Smooth muscle cell (in vitro differentiated cells): ENCODE measurements at regions not wholly inside any gene's neighbourhood (a gene's known extent, or its start where the extent isn't known, plus 50 kb on each side); places are given as distances from the start of the nearest gene placed in this dataset.
A peak's percentile ranks its signal among the peaks of the same experiment; 100 is the strongest.

ENCODE experiments used
- DNase-seq: peaks from one replicate; lab custom pipeline; 2025; ENCODE audit not compliant: unreplicated experiment; lab: John Stamatoyannopoulos, UW
- H2AFZ ChIP-seq: fragments of 200-600 bp; sonication (generic); 2 replicates; pipeline ENCODE4 v1.6.0; 2016; ENCODE audit warnings: antibody characterized with exemption, low read depth, mild to moderate bottlenecking
- H3F3A ChIP-seq: fragments of 200-600 bp; sonication (generic); 2 replicates; pipeline ENCODE4 v1.6.0; 2017; ENCODE audit warnings: antibody characterized with exemption, low read depth
- H3K27ac ChIP-seq: fragments of 200-600 bp; sonication (generic); 2 replicates; pipeline ENCODE4 v1.5.1; 2016; ENCODE audit warnings: low read depth, mild to moderate bottlenecking
- H3K27me3 ChIP-seq: fragments of 200-600 bp; sonication (generic); 2 replicates; pipeline ENCODE4 v1.6.1; 2016; ENCODE audit warnings: low read depth, mild to moderate bottlenecking
- H3K36me3 ChIP-seq: fragments of 200-600 bp; sonication (generic); 2 replicates; pipeline ENCODE4 v1.5.1; 2016; ENCODE audit warnings: low read depth
- H3K4me1 ChIP-seq: fragments of 200-600 bp; sonication (generic); 2 replicates; pipeline ENCODE4 v1.5.1; 2016; ENCODE audit warnings: low read depth
- H3K4me2 ChIP-seq: fragments of 200-600 bp; sonication (generic); 2 replicates; pipeline ENCODE4 v1.6.0; 2016; ENCODE audit warnings: mild to moderate bottlenecking
- H3K4me3 ChIP-seq: fragments of 200-600 bp; sonication (generic); 2 replicates; pipeline ENCODE4 v1.5.1; 2016; ENCODE audit warnings: mild to moderate bottlenecking
- H3K79me2 ChIP-seq: fragments of 200-600 bp; sonication (generic); 2 replicates; pipeline ENCODE4 v1.6.0; 2016; ENCODE audit warnings: low read depth, mild to moderate bottlenecking
- H3K9ac ChIP-seq: fragments of 200-600 bp; sonication (generic); 2 replicates; pipeline ENCODE4 v1.6.0; 2016; ENCODE audit warnings: low read depth
- H3K9me3 ChIP-seq: fragments of 200-600 bp; sonication (generic); replicated peaks from 2 replicates; pipeline ENCODE4 v1.5.1; 2016; ENCODE audit warnings: low read depth
- H4K20me1 ChIP-seq: fragments of 200-600 bp; sonication (generic); 2 replicates; pipeline ENCODE4 v1.6.0; 2016; ENCODE audit warnings: low read depth
- WGBS: methylation state at CpG from one replicate; pipeline ENCODE4 v1.1.7; 2016; ENCODE audit warnings: low lambda C conversion rate; 5-methylcytosine and 5-hydroxymethylcytosine counted together
- TF ChIP-seq, protein P1 (sequence below): fragments of 200-600 bp; sonication (generic); IDR thresholded peaks from 2 replicates; pipeline ENCODE4 v1.5.1; 2017; ENCODE audit warnings: borderline replicate concordance, mild to moderate bottlenecking, antibody characterized with exemption; ENCODE audit not compliant: insufficient read depth, poor library complexity, severe bottlenecking

DNA sequence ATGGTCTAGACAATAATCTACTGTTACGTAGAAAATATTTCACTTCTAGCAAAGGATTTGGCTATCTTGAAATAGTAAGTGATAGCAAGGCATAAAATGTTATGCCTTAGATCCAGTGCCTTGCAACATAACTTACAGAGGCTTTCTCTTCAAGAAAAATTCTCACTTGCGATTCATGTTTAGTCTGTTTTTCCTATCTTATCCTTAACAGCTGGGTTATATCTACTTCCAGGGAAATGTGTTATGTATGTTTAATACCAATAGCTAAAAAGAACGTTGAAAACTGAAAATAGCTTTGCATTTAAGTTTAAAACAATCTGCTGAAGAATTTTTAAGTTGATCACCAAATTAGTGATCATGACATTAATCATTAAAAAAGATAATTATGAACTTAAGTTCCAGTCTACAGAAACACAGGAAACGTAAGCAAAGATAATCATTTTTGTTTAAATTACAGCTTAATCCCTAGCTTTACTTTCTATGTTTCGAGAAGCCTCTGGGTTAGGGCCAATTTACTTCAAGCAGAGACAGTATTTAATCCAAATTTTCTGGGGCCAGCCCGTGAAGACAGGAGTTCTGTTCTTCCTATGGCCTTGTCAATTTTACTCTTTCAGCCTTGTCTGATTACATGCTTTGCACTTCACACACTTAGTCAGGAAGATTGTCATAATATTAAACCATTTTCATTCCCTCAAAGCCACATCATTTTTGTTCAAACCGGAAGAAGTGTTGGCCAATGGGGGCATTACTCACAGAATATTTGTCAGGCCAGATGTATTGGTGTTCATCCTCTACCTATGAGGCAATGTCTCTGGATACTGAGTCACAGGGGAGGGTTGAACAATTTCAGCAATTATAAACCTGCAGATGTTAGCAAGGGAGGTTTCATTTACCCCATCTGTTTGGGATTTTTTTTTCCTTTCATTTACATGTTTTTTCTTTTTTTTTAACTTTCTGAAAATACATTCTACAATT is 1132.9 kb upstream of the ZEB2 start:
- Histone ChIP-seq H3K27me3 (no peaks in the 10 kb centered on the region), H3K36me3 (no peaks in the 10 kb centered on the region), H3K27ac (peak overlapping the region; percentile 89), H3K4me2 (peak overlapping the region; percentile 71), H3K79me2 (no peaks in the 10 kb centered on the region), H3K9ac (peak overlapping the region; percentile 22), H3K9me3 (no peaks in the 10 kb centered on the region), H3F3A (peaks cover 9% of the 10 kb centered on the region), H3K4me3 (peak overlapping the region; percentile 9), H3K4me1 (peaks cover 14% of the 10 kb centered on the region), H2AFZ (no peak overlapping the region), H4K20me1 (no peaks in the 10 kb centered on the region)
- 18% methylated on average over 7 of the region's 7 CpGs for WGBS
- TF ChIP-seq, protein P1, sequence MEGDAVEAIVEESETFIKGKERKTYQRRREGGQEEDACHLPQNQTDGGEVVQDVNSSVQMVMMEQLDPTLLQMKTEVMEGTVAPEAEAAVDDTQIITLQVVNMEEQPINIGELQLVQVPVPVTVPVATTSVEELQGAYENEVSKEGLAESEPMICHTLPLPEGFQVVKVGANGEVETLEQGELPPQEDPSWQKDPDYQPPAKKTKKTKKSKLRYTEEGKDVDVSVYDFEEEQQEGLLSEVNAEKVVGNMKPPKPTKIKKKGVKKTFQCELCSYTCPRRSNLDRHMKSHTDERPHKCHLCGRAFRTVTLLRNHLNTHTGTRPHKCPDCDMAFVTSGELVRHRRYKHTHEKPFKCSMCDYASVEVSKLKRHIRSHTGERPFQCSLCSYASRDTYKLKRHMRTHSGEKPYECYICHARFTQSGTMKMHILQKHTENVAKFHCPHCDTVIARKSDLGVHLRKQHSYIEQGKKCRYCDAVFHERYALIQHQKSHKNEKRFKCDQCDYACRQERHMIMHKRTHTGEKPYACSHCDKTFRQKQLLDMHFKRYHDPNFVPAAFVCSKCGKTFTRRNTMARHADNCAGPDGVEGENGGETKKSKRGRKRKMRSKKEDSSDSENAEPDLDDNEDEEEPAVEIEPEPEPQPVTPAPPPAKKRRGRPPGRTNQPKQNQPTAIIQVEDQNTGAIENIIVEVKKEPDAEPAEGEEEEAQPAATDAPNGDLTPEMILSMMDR = no peak
- DNase-seq = no peak

DNA sequence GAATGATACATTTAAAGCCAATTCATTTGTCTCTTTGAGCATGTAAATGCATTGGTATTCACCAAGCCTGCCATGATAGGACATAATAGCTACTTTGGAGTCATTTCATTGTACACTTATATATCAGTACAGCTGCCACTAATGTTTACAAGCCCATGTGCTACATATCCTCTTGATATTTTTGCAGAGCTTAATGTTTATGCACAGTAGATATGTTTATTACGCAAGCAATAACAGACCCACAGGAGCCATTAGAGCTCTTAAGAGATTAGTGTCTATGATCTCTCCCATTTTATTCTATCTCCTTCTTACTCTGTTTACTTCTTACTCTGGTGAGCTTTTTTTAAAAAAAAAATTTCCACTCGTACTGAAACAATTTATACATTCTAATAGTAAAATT is 1132.1 kb upstream of the ZEB2 start:
- H3K9me3 ChIP-seq = no peaks in the 10 kb centered on the region
- H3F3A ChIP-seq = peaks cover 9% of the 10 kb centered on the region
- H2AFZ ChIP-seq = no peak overlapping the region
- H3K27me3 ChIP-seq = no peaks in the 10 kb centered on the region
- H3K4me1 ChIP-seq = peaks cover 14% of the 10 kb centered on the region
- H3K27ac ChIP-seq = peak overlapping the region; percentile 89
- H4K20me1 ChIP-seq = no peaks in the 10 kb centered on the region
- WGBS = 15% methylated on average over 2 of the region's 2 CpGs
- no peak for DNase-seq
- TF ChIP-seq, protein P1 = no peak
- H3K4me2 ChIP-seq = peak overlapping the region; percentile 71
- H3K36me3 ChIP-seq = no peaks in the 10 kb centered on the region
- H3K9ac ChIP-seq = peak overlapping the region; percentile 22
- no peaks in the 10 kb centered on the region for H3K79me2 ChIP-seq
- H3K4me3 ChIP-seq = no peak overlapping the region

DNA sequence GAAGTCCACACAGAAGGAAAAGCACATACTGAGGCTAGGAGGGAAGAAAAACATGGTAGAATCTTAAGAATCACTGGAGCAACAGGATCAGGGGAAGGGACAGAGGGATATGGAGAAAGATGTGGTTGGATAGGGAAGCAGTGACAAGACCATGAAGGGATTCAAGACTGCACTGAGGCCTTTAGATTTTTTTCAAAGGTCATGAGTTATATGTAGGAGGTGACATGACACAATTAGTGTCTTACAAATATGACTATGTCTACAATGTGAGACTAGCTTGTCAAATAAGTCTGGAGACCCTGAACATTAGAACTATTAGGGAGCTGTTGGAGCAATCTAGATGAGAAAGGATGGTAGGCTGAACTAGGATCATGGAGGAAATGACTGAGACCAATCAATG is 1130.3 kb upstream of the ZEB2 start:
- TF ChIP-seq, protein P1 = no peak
- H3K4me2 ChIP-seq = no peak overlapping the region
- H3F3A ChIP-seq = peaks cover 9% of the 10 kb centered on the region
- no peaks in the 10 kb centered on the region for H4K20me1 ChIP-seq
- H3K9me3 ChIP-seq = no peaks in the 10 kb centered on the region
- no peak overlapping the region for H3K9ac ChIP-seq
- H2AFZ ChIP-seq = no peak overlapping the region
- no peaks in the 10 kb centered on the region for H3K27me3 ChIP-seq
- H3K27ac ChIP-seq = peak overlapping the region; percentile 89
- H3K79me2 ChIP-seq = no peaks in the 10 kb centered on the region
- peaks cover 14% of the 10 kb centered on the region for H3K4me1 ChIP-seq
- no peaks in the 10 kb centered on the region for H3K36me3 ChIP-seq
- no peak for DNase-seq
- H3K4me3 ChIP-seq = no peak overlapping the region

- 81% methylated on average over 4 of the region's 4 CpGs for WGBS
- H3K27me3 ChIP-seq = no peaks in the 10 kb centered on the region
- H3K4me3 ChIP-seq = no peak overlapping the region
- no peaks in the 10 kb centered on the region for H4K20me1 ChIP-seq
- H3K4me2 ChIP-seq = no peak overlapping the region
- peaks cover 9% of the 10 kb centered on the region for H3F3A ChIP-seq
- TF ChIP-seq, protein P1 = no peak
- H3K4me1 ChIP-seq = peaks cover 8% of the 10 kb centered on the region
- no peak for DNase-seq
- H3K9me3 ChIP-seq = no peaks in the 10 kb centered on the region
- H3K36me3 ChIP-seq = no peaks in the 10 kb centered on the region
- no peak overlapping the region for H3K9ac ChIP-seq
- no peak overlapping the region for H3K27ac ChIP-seq
- H3K79me2 ChIP-seq = no peaks in the 10 kb centered on the region
- H2AFZ ChIP-seq = no peak overlapping the region
Observed at GRCh38 chr2:145649061-145649460, 1129.1 kb upstream of the ZEB2 start.
